Nephron (organoid): ENCODE measurements at regions not wholly inside any gene's neighbourhood (a gene's known extent, or its start where the extent isn't known, plus 50 kb on each side); places are given as distances from the start of the nearest gene placed in this dataset.

Experiments used
- H3K27ac Mint-ChIP-seq, 3 experiments: 2 replicates each; pipeline ENCODE4 v1.8.0; 2020; ENCODE audit warnings: mixed read lengths in 3 of 3, mild to moderate bottlenecking in 2 of 3, moderate library complexity in 1 of 3
- H3K27me3 Mint-ChIP-seq: 2 replicates; pipeline ENCODE4 v1.8.0; 2021; ENCODE audit warnings: low read depth, mild to moderate bottlenecking, moderate library complexity, mixed read lengths
- H3K36me3 Mint-ChIP-seq: 2 replicates; pipeline ENCODE4 v1.8.0; 2020; ENCODE audit warnings: low read depth, mixed read lengths
- H3K4me1 Mint-ChIP-seq: 2 replicates; pipeline ENCODE4 v1.8.0; 2020; ENCODE audit warnings: mixed read lengths
- H3K4me3 Mint-ChIP-seq, 3 experiments: 2 replicates each; pipeline ENCODE4 v1.8.0; 2020; ENCODE audit warnings: mild to moderate bottlenecking in 3 of 3, mixed read lengths in 3 of 3, moderate library complexity in 2 of 3
- H3K9me3 Mint-ChIP-seq: 2 replicates; pipeline ENCODE4 v1.8.0; 2020; ENCODE audit warnings: mixed read lengths
- TF ChIP-seq, protein P1 (sequence below), 3 experiments: fragments of 200-600 bp; sonication (generic); IDR thresholded peaks; one replicate each; pipeline ENCODE4 v1.5.0; 2021; ENCODE audit warnings: antibody characterized with exemption in 3 of 3; ENCODE audit not compliant: unreplicated experiment in 3 of 3

DNA sequence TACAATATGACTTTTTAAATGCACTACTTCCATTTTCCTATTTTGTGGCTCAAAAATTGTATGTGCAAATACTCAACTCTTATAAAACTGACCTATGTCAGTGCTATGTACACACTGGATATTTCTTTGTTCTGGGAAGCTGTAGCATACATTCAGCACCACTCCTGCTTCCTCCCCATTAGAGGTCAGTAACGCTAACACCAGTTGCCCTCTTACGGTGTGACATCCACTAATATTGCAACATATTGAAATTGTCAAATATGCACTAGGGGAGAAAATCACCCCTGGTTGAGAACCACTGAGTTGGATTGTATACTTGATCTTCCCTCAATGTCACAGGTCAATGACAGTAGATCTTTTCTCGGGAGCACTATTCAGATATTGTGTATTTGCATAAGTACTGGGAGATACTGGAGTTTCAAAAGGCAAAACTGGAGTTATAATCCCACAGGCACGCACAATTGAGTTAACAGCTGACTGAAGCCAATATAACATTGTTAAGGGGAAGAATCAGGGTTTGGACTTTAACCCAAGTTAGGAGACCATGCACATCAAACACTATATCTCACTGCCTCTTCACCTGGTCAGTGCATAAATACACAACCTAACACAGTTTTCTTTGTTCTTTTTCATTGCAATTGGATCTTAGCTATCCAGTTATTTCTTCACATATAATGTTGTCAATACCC lies 1276.5 kb upstream of the MIR17HG start:
- H3K27me3 Mint-ChIP-seq: no peaks in the 10 kb centered on the region
- H3K36me3 Mint-ChIP-seq: no peaks in the 10 kb centered on the region

DNA sequence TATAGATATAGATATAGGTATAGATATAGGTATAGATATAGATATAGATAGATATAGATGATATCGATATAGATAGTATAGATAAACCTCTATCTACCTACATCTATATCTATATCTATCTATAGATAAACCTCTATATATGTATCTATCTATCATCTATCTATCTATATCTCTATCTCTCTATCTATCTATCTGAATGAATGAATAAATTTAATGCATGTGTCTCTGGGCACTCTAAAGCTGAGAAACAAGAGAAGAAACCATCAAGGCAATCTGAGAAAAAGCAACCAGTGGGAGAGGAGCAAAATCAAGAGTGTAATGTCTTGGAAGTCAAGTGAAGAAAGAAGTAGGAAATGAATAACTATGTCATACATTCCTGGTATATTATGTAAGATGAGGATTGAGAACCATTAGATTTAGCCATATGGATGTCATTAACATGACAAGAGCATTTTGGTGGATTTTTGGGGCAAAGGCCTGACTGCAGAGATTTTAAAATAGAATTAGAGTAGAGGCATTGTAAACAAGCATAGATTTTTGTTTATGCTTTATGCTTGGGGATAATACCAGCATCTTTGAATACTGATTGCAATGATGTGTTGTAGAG lies 1262.7 kb upstream of the MIR17HG start:
- no peaks in the 10 kb centered on the region for H3K4me1 Mint-ChIP-seq
- H3K27ac Mint-ChIP-seq: no peak overlapping the region
- H3K4me3 Mint-ChIP-seq: no peak overlapping the region
- H3K36me3 Mint-ChIP-seq: no peaks in the 10 kb centered on the region
- TF ChIP-seq, protein P1, sequence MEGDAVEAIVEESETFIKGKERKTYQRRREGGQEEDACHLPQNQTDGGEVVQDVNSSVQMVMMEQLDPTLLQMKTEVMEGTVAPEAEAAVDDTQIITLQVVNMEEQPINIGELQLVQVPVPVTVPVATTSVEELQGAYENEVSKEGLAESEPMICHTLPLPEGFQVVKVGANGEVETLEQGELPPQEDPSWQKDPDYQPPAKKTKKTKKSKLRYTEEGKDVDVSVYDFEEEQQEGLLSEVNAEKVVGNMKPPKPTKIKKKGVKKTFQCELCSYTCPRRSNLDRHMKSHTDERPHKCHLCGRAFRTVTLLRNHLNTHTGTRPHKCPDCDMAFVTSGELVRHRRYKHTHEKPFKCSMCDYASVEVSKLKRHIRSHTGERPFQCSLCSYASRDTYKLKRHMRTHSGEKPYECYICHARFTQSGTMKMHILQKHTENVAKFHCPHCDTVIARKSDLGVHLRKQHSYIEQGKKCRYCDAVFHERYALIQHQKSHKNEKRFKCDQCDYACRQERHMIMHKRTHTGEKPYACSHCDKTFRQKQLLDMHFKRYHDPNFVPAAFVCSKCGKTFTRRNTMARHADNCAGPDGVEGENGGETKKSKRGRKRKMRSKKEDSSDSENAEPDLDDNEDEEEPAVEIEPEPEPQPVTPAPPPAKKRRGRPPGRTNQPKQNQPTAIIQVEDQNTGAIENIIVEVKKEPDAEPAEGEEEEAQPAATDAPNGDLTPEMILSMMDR (IDR thresholded peaks at IDR 0.05; ENCODE audit: unreplicated experiment in 3 of 3): no peak
- H3K9me3 Mint-ChIP-seq: no peaks in the 10 kb centered on the region
- no peaks in the 10 kb centered on the region for H3K27me3 Mint-ChIP-seq

More for the DNA sequence above, 1276.5 kb upstream of the MIR17HG start:
- H3K27ac Mint-ChIP-seq: no peak overlapping the region
- TF ChIP-seq, protein P1 (IDR thresholded peaks at IDR 0.05; ENCODE audit: unreplicated experiment in 3 of 3): no peak
- H3K4me1 Mint-ChIP-seq: no peaks in the 10 kb centered on the region
- no peak overlapping the region for H3K4me3 Mint-ChIP-seq
- H3K9me3 Mint-ChIP-seq: no peaks in the 10 kb centered on the region

DNA sequence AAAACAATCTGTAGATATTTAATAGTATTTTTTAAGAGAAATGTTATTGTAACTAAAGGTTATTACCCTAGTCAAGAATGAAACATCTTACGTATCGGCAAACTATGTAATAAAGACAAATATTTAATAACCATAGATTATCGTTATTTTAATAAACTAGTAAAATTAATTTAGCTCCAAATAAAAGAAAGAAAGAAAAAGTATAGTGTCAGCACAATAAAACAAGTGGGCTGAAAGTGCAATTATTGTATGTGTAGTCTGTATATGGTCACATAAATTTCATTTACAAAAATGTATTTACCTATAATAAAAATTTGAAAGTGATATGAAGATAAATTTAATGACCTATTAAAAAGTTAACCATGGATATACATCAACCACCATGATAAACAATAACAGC lies 1258.4 kb upstream of the MIR17HG start:
- Mint-ChIP-seq H3K27ac (no peak overlapping the region), H3K4me3 (no peak overlapping the region), H3K36me3 (no peaks in the 10 kb centered on the region), H3K27me3 (no peaks in the 10 kb centered on the region), H3K9me3 (no peaks in the 10 kb centered on the region), H3K4me1 (no peaks in the 10 kb centered on the region)
- TF ChIP-seq, protein P1 (IDR thresholded peaks at IDR 0.05; ENCODE audit: unreplicated experiment in 3 of 3): no peak

DNA sequence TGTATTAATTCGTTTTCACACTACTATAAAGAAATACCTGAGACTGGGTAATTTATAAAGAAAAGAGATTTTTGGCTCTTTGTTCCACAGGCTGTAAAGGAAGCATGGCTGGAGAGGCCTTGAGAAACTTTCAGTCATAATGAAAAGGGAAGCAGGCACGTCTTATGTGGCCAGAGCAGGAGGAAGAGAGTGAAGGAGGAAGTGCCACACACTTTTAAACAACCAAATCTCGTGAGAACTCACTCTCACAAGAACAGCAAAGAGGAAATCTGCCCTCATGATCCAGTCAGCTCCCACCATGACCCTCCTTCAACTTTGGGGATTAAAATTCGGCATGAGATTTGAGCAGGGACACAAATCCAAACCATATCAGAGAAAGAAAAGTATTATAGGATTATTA lies 1255.9 kb upstream of the MIR17HG start:
- no peaks in the 10 kb centered on the region for H3K4me1 Mint-ChIP-seq
- H3K27me3 Mint-ChIP-seq: no peaks in the 10 kb centered on the region
- no peaks in the 10 kb centered on the region for H3K36me3 Mint-ChIP-seq
- H3K27ac Mint-ChIP-seq: no peak overlapping the region
- TF ChIP-seq, protein P1 (IDR thresholded peaks at IDR 0.05; ENCODE audit: unreplicated experiment in 3 of 3): no peak
- peaks cover 2% of the 10 kb centered on the region for H3K9me3 Mint-ChIP-seq
- H3K4me3 Mint-ChIP-seq: no peak overlapping the region

DNA sequence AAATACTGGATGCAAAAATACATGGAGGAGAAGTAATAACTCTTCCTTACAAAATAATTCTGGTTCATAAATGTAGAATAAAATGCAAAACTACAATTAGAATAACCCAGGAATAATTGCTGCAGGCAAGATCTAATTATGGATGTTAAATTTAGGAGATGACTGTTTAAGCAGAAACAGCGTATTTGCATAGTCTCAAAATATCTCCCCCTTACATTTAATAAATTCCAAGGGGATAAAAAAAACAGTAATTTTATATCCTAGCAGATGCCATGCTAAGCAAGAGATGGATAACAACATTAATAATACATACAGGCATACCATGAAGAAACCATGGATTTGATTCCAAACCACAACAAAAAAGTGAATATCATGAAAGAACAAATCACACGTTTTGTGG lies 1253.1 kb upstream of the MIR17HG start:
- no peaks in the 10 kb centered on the region for H3K4me1 Mint-ChIP-seq
- TF ChIP-seq, protein P1 (IDR thresholded peaks at IDR 0.05; ENCODE audit: unreplicated experiment in 3 of 3): no peak
- no peak overlapping the region for H3K27ac Mint-ChIP-seq
- no peaks in the 10 kb centered on the region for H3K36me3 Mint-ChIP-seq
- H3K4me3 Mint-ChIP-seq: no peak overlapping the region
- no peaks in the 10 kb centered on the region for H3K27me3 Mint-ChIP-seq
- peaks cover 2% of the 10 kb centered on the region for H3K9me3 Mint-ChIP-seq

DNA sequence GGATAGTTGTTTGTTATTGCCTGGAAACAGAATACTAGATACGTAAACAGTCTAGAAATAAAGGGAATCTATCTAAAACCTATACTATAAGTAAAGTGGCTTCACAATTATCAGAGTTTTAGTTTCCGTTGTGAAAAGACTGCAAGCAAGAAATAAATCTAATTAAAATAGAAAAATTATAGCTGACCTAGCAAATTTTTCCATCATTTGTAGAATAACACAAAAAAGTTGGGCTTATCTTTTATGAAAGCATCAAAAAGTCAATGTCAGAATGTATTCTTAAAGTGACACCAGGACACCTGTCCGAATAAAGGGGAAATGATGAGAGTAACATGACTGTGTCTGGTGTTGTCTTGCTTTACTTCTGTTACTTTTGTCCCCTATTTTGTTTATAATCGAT lies 1248.9 kb upstream of the MIR17HG start:
- Mint-ChIP-seq H3K27me3 (no peaks in the 10 kb centered on the region), H3K9me3 (peaks cover 2% of the 10 kb centered on the region), H3K4me3 (no peak overlapping the region), H3K27ac (no peak overlapping the region), H3K4me1 (no peaks in the 10 kb centered on the region), H3K36me3 (no peaks in the 10 kb centered on the region)
- TF ChIP-seq, protein P1 (IDR thresholded peaks at IDR 0.05; ENCODE audit: unreplicated experiment in 3 of 3): no peak
